ENCODE measurements at regions not wholly inside any gene's neighbourhood (a gene's known extent, or its start where the extent isn't known, plus 50 kb on each side); places are given as distances from the start of the nearest gene placed in this dataset.

DNA sequence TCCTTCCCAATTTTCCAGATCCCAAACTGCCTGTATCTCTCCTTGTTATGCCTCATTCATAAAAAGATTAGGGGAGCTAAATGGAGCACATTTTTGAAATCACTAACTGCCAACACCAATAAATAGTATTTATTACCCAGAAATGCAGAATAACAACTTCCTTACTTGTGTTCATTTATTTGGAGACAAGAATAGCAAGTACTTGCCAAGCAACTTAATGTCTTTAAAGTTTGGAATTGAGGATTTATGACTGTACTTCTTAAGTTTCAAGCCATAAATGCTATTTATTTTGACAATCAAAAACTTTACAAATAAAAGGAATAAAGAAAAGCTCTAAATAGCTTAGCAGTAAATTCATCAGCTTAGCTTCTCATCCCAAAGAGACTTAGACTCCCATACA, 626.1 kb upstream of the NOVA1 start:
- H3K36me3 ChIP-seq (ENCODE audit: control insufficient read depth in 1 of 2, insufficient read depth in 2 of 2, low read length in 2 of 2) = no peaks in the 10 kb centered on the region
- H3K14ac ChIP-seq (ENCODE audit: low read length) = no peak overlapping the region
- no peak overlapping the region for H2BK120ac ChIP-seq (ENCODE audit: insufficient read depth, low read length, poor library complexity)
- H3K4me1 ChIP-seq (ENCODE audit: control insufficient read depth in 1 of 2, insufficient read depth in 2 of 2, low read length in 2 of 2) = no peaks in the 10 kb centered on the region
- no peak overlapping the region for H2BK12ac ChIP-seq (ENCODE audit: low read length)
- peaks cover 8% of the 10 kb centered on the region for H3K9me3 ChIP-seq (ENCODE audit: insufficient read depth, low read depth, low read length)
- no peak overlapping the region for H3K18ac ChIP-seq (ENCODE audit: low read length)
- no peak overlapping the region for H2BK5ac ChIP-seq (ENCODE audit: low read depth, low read length, poor library complexity)
- no peak overlapping the region for H4K8ac ChIP-seq (ENCODE audit: low read depth, low read length)
- H3K27me3 ChIP-seq (ENCODE audit: insufficient read depth, low read length) = no peaks in the 10 kb centered on the region
- no peak overlapping the region for H2AFZ ChIP-seq (ENCODE audit: insufficient read depth, low read length, poor library complexity)
- H3K4me2 ChIP-seq (ENCODE audit: low read length) = no peak overlapping the region
- H3K79me2 ChIP-seq (ENCODE audit: control insufficient read depth, insufficient read depth, low read length, poor library complexity) = no peaks in the 10 kb centered on the region
- no peak for DNase-seq
- no peak overlapping the region for H3K23ac ChIP-seq (ENCODE audit: low read length)
- no peaks in the 10 kb centered on the region for H3K79me1 ChIP-seq (ENCODE audit: low read length)
- no peak overlapping the region for H3K9ac ChIP-seq (ENCODE audit: low read length)
- no peak overlapping the region for H3K27ac ChIP-seq (ENCODE audit: low read depth, low read length)
- H4K91ac ChIP-seq (ENCODE audit: low read depth, low read length) = no peak overlapping the region
- H3K4me3 ChIP-seq (ENCODE audit: low read depth, low read length) = no peak overlapping the region
- no peak overlapping the region for H3K4ac ChIP-seq (ENCODE audit: low read depth, low read length)
- no peak overlapping the region for H4K12ac ChIP-seq (ENCODE audit: low read depth, low read length)
- H2AK5ac ChIP-seq (ENCODE audit: low read length) = no peak overlapping the region

DNA sequence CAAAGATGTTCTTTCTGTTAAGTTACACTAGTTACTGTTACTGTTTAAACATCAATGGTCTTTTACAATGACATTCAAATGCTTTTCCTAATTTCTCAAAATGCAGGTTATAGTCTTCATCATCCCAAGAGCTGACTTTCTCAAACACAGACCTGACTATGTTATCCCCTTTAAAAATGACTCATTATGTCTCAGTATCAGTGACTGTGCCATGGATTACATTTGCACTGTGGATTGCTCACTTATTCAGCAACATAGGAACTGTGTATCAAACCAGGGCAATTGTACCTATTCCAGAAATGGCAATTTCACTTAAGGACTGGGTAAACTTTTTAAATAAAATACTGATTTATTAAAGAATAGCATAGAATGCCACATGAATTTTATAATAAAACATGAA, 630.2 kb upstream of the NOVA1 start:
- no peak overlapping the region for H3K4me2 ChIP-seq (ENCODE audit: low read length)
- DNase-seq = no peak
- H3K14ac ChIP-seq (ENCODE audit: low read length) = no peak overlapping the region
- no peak overlapping the region for H4K8ac ChIP-seq (ENCODE audit: low read depth, low read length)
- no peaks in the 10 kb centered on the region for H3K36me3 ChIP-seq (ENCODE audit: control insufficient read depth in 1 of 2, insufficient read depth in 2 of 2, low read length in 2 of 2)
- no peak overlapping the region for H3K23ac ChIP-seq (ENCODE audit: low read length)
- no peak overlapping the region for H2BK120ac ChIP-seq (ENCODE audit: insufficient read depth, low read length, poor library complexity)
- no peak overlapping the region for H2BK12ac ChIP-seq (ENCODE audit: low read length)
- H3K27ac ChIP-seq (ENCODE audit: low read depth, low read length) = no peak overlapping the region
- H3K27me3 ChIP-seq (ENCODE audit: insufficient read depth, low read length) = no peaks in the 10 kb centered on the region
- H3K4me1 ChIP-seq (ENCODE audit: control insufficient read depth in 1 of 2, insufficient read depth in 2 of 2, low read length in 2 of 2) = no peaks in the 10 kb centered on the region
- no peak overlapping the region for H3K18ac ChIP-seq (ENCODE audit: low read length)
- H4K12ac ChIP-seq (ENCODE audit: low read depth, low read length) = no peak overlapping the region
- no peak overlapping the region for H2BK5ac ChIP-seq (ENCODE audit: low read depth, low read length, poor library complexity)
- H3K79me2 ChIP-seq (ENCODE audit: control insufficient read depth, insufficient read depth, low read length, poor library complexity) = no peaks in the 10 kb centered on the region
- H2AFZ ChIP-seq (ENCODE audit: insufficient read depth, low read length, poor library complexity) = no peak overlapping the region
- no peak overlapping the region for H3K4me3 ChIP-seq (ENCODE audit: low read depth, low read length)
- H3K9me3 ChIP-seq (ENCODE audit: insufficient read depth, low read depth, low read length) = no peaks in the 10 kb centered on the region
- H4K91ac ChIP-seq (ENCODE audit: low read depth, low read length) = no peak overlapping the region
- no peak overlapping the region for H3K9ac ChIP-seq (ENCODE audit: low read length)
- no peak overlapping the region for H3K4ac ChIP-seq (ENCODE audit: low read depth, low read length)
- no peaks in the 10 kb centered on the region for H3K79me1 ChIP-seq (ENCODE audit: low read length)
- no peak overlapping the region for H2AK5ac ChIP-seq (ENCODE audit: low read length)

DNA sequence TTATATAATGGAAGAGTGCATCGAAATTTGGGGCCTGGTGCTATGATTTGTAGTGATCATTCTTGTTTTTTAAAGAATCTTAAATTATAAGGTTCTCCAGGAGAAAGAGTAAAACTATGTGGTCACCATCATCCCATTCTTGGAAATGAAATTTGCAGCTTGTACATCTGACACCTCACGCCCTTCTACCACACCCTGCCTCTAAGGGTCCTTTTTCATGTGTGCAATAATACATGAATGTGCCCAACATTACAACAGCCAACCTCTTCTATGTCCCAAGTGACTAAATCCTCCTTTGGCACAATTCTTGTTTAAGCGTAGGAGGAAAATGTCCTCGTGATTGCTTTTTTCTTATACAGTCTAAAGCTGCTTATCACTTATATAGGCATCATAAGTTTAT, 636.5 kb upstream of the NOVA1 start:
- no peaks in the 10 kb centered on the region for H3K36me3 ChIP-seq (ENCODE audit: control insufficient read depth in 1 of 2, insufficient read depth in 2 of 2, low read length in 2 of 2)
- no peak overlapping the region for H2BK120ac ChIP-seq (ENCODE audit: insufficient read depth, low read length, poor library complexity)
- H3K23ac ChIP-seq (ENCODE audit: low read length) = no peak overlapping the region
- no peak overlapping the region for H2BK5ac ChIP-seq (ENCODE audit: low read depth, low read length, poor library complexity)
- H3K4me1 ChIP-seq (ENCODE audit: control insufficient read depth in 1 of 2, insufficient read depth in 2 of 2, low read length in 2 of 2) = no peaks in the 10 kb centered on the region
- no peak overlapping the region for H2AFZ ChIP-seq (ENCODE audit: insufficient read depth, low read length, poor library complexity)
- no peak overlapping the region for H3K9ac ChIP-seq (ENCODE audit: low read length)
- WGBS (ENCODE audit: extremely low coverage, insufficient coverage, insufficient read length) = no CpG with 5 or more reads among the region's 4 CpGs
- no peak overlapping the region for H2BK12ac ChIP-seq (ENCODE audit: low read length)
- H3K4ac ChIP-seq (ENCODE audit: low read depth, low read length) = no peak overlapping the region
- H3K27ac ChIP-seq (ENCODE audit: low read depth, low read length) = no peak overlapping the region
- H3K9me3 ChIP-seq (ENCODE audit: insufficient read depth, low read depth, low read length) = no peaks in the 10 kb centered on the region
- no peaks in the 10 kb centered on the region for H3K79me2 ChIP-seq (ENCODE audit: control insufficient read depth, insufficient read depth, low read length, poor library complexity)
- no peaks in the 10 kb centered on the region for H3K79me1 ChIP-seq (ENCODE audit: low read length)
- H2AK5ac ChIP-seq (ENCODE audit: low read length) = no peak overlapping the region
- H4K12ac ChIP-seq (ENCODE audit: low read depth, low read length) = no peak overlapping the region
- no peak overlapping the region for H3K18ac ChIP-seq (ENCODE audit: low read length)
- no peak for DNase-seq
- no peak overlapping the region for H3K4me3 ChIP-seq (ENCODE audit: low read depth, low read length)
- H3K14ac ChIP-seq (ENCODE audit: low read length) = no peak overlapping the region
- no peak overlapping the region for H4K8ac ChIP-seq (ENCODE audit: low read depth, low read length)
- H4K91ac ChIP-seq (ENCODE audit: low read depth, low read length) = no peak overlapping the region
- no peak overlapping the region for H3K4me2 ChIP-seq (ENCODE audit: low read length)
- H3K27me3 ChIP-seq (ENCODE audit: insufficient read depth, low read length) = no peaks in the 10 kb centered on the region

DNA sequence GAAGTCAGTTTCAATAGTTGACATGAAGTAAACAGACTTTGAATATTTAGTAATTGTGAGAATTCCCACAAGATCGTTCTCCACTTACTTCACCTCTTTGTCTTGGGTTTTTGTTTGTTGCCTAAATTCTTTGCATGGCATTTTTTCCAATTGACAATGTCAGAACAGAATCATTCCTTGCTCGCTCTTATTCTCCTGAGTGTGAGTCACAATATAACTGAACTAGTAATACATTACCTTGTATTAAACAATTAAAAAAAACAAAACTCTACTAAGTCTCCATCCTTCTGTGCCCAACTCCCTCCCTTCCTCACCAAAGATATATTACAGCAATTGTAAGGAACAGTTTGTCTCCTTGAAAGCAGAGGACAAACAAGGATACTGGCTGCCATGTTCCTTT, 638.8 kb upstream of the NOVA1 start:
- Histone ChIP-seq H2AFZ (ENCODE audit: insufficient read depth, low read length, poor library complexity) (no peak overlapping the region), H3K23ac (ENCODE audit: low read length) (no peak overlapping the region), H4K8ac (ENCODE audit: low read depth, low read length) (no peak overlapping the region), H4K91ac (ENCODE audit: low read depth, low read length) (no peak overlapping the region), H3K36me3 (ENCODE audit: control insufficient read depth in 1 of 2, insufficient read depth in 2 of 2, low read length in 2 of 2) (no peaks in the 10 kb centered on the region), H2BK5ac (ENCODE audit: low read depth, low read length, poor library complexity) (no peak overlapping the region), H3K18ac (ENCODE audit: low read length) (no peak overlapping the region), H4K12ac (ENCODE audit: low read depth, low read length) (no peak overlapping the region), H3K4me1 (ENCODE audit: control insufficient read depth in 1 of 2, insufficient read depth in 2 of 2, low read length in 2 of 2) (no peaks in the 10 kb centered on the region), H2BK120ac (ENCODE audit: insufficient read depth, low read length, poor library complexity) (no peak overlapping the region), H3K9ac (ENCODE audit: low read length) (no peak overlapping the region), H3K4me2 (ENCODE audit: low read length) (no peak overlapping the region), H3K27me3 (ENCODE audit: insufficient read depth, low read length) (no peaks in the 10 kb centered on the region), H3K4ac (ENCODE audit: low read depth, low read length) (no peak overlapping the region), H3K27ac (ENCODE audit: low read depth, low read length) (no peak overlapping the region), H3K9me3 (ENCODE audit: insufficient read depth, low read depth, low read length) (no peaks in the 10 kb centered on the region), H2AK5ac (ENCODE audit: low read length) (no peak overlapping the region), H3K79me1 (ENCODE audit: low read length) (no peaks in the 10 kb centered on the region), H2BK12ac (ENCODE audit: low read length) (no peak overlapping the region), H3K14ac (ENCODE audit: low read length) (no peak overlapping the region), H3K4me3 (ENCODE audit: low read depth, low read length) (no peak overlapping the region), H3K79me2 (ENCODE audit: control insufficient read depth, insufficient read depth, low read length, poor library complexity) (no peaks in the 10 kb centered on the region)
- no peak for DNase-seq
- no CpG with 5 or more reads among the region's 2 CpGs for WGBS (ENCODE audit: extremely low coverage, insufficient coverage, insufficient read length)

DNA sequence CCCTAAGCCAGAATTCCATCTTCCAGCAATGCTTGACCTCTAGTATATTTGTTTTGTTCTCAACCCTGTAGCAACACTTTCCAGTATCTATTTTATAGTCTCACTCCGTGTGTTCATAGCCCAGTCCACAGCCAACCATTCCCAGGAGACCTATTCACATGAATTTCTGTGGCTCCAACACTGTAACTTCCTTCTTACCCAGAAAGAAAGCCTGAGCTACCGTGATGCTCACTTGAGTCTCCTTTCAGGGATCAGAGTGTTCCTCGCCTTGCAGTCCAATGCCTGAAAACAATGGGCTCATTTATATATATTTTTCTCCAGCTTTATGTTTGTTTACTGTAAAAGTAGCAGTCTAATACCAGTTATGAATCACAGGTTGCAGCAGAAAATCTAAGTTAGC, 645.0 kb upstream of the NOVA1 start:
- Histone ChIP-seq H3K4me1 (ENCODE audit: control insufficient read depth in 1 of 2, insufficient read depth in 2 of 2, low read length in 2 of 2) (no peaks in the 10 kb centered on the region), H2BK120ac (ENCODE audit: insufficient read depth, low read length, poor library complexity) (no peak overlapping the region), H2AK5ac (ENCODE audit: low read length) (no peak overlapping the region), H3K18ac (ENCODE audit: low read length) (no peak overlapping the region), H4K91ac (ENCODE audit: low read depth, low read length) (no peak overlapping the region), H3K9me3 (ENCODE audit: insufficient read depth, low read depth, low read length) (no peaks in the 10 kb centered on the region), H3K36me3 (ENCODE audit: control insufficient read depth in 1 of 2, insufficient read depth in 2 of 2, low read length in 2 of 2) (no peaks in the 10 kb centered on the region), H4K12ac (ENCODE audit: low read depth, low read length) (no peak overlapping the region), H4K8ac (ENCODE audit: low read depth, low read length) (no peak overlapping the region), H3K4ac (ENCODE audit: low read depth, low read length) (no peak overlapping the region), H3K9ac (ENCODE audit: low read length) (no peak overlapping the region), H3K14ac (ENCODE audit: low read length) (no peak overlapping the region), H3K79me2 (ENCODE audit: control insufficient read depth, insufficient read depth, low read length, poor library complexity) (no peaks in the 10 kb centered on the region), H2AFZ (ENCODE audit: insufficient read depth, low read length, poor library complexity) (no peak overlapping the region), H3K27ac (ENCODE audit: low read depth, low read length) (no peak overlapping the region), H3K4me2 (ENCODE audit: low read length) (no peak overlapping the region), H3K27me3 (ENCODE audit: insufficient read depth, low read length) (no peaks in the 10 kb centered on the region), H3K23ac (ENCODE audit: low read length) (no peak overlapping the region), H2BK12ac (ENCODE audit: low read length) (no peak overlapping the region), H3K79me1 (ENCODE audit: low read length) (no peaks in the 10 kb centered on the region), H3K4me3 (ENCODE audit: low read depth, low read length) (no peak overlapping the region), H2BK5ac (ENCODE audit: low read depth, low read length, poor library complexity) (no peak overlapping the region)
- no CpG with 5 or more reads among the region's 3 CpGs for WGBS (ENCODE audit: extremely low coverage, insufficient coverage, insufficient read length)
- DNase-seq = no peak
